Neutrophil (primary cell): ENCODE measurements at regions not wholly inside any gene's neighbourhood (a gene's known extent, or its start where the extent isn't known, plus 50 kb on each side); places are given as distances from the start of the nearest gene placed in this dataset.

Experiments
- H3K27ac ChIP-seq: fragments of 200-600 bp; sonication (generic); 2 replicates; pipeline ENCODE4 v1.5.1; 2016; ENCODE audit warnings: mild to moderate bottlenecking, moderate library complexity
- H3K27me3 ChIP-seq: fragments of 200-600 bp; sonication (generic); 2 replicates; pipeline ENCODE4 v1.6.0; 2016; ENCODE audit warnings: mild to moderate bottlenecking
- H3K36me3 ChIP-seq: fragments of 200-600 bp; sonication (generic); 2 replicates; pipeline ENCODE4 v1.5.1; 2017
- H3K4me1 ChIP-seq, 2 experiments: fragments of 200-600 bp in 1 of 2; sonication (generic) in 1 of 2; 1 replicate in 1 of 2; 2 replicates in 1 of 2; pipeline versions ENCODE4 v1.5.1 to v1.6.1; 2013 to 2016; ENCODE audit warnings: low read depth in 1 of 2, low read length in 1 of 2, mild to moderate bottlenecking in 1 of 2, moderate library complexity in 1 of 2; ENCODE audit not compliant: control insufficient read depth in 1 of 2, insufficient read depth in 1 of 2
- H3K4me3 ChIP-seq, 2 experiments: fragments of 200-600 bp in 1 of 2; sonication (generic) in 1 of 2; 1 replicate in 1 of 2; 2 replicates in 1 of 2; pipeline ENCODE4 v1.5.1; 2013 to 2016; ENCODE audit warnings: low read depth in 1 of 2, low read length in 1 of 2, mild to moderate bottlenecking in 1 of 2, moderate library complexity in 1 of 2
- H3K9me3 ChIP-seq: fragments of 200-600 bp; sonication (generic); 2 replicates; pipeline ENCODE4 v1.5.1; 2016
- TF ChIP-seq, protein P1 (sequence below): fragments of 200-600 bp; sonication (generic); IDR thresholded peaks from 2 replicates; pipeline ENCODE4 v1.5.1; 2016; ENCODE audit warnings: antibody characterized with exemption

DNA sequence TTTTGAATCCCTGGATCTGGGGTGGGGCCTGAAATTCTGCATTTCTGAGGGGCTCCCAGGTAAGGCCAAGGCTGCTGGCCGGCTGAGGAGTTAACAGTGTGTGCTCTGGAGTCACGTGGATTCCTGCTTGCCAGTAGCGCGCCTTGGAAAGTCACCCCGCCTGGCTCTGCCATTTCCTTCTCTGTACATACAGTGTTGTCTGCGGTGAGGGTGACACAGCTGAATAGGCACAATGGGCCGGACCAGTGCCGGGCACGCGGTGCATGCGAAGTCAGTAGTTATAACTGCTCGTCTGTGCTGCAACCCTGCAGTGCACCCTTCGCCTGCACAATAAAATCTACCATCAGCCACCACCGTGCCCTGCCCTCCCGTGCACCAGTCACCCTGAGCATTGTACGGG is 68.0 kb upstream of the EEPD1 start:
- Histone ChIP-seq H3K4me3 (no peak overlapping the region), H3K4me1 (no peaks in the 10 kb centered on the region)
- TF ChIP-seq, protein P1, sequence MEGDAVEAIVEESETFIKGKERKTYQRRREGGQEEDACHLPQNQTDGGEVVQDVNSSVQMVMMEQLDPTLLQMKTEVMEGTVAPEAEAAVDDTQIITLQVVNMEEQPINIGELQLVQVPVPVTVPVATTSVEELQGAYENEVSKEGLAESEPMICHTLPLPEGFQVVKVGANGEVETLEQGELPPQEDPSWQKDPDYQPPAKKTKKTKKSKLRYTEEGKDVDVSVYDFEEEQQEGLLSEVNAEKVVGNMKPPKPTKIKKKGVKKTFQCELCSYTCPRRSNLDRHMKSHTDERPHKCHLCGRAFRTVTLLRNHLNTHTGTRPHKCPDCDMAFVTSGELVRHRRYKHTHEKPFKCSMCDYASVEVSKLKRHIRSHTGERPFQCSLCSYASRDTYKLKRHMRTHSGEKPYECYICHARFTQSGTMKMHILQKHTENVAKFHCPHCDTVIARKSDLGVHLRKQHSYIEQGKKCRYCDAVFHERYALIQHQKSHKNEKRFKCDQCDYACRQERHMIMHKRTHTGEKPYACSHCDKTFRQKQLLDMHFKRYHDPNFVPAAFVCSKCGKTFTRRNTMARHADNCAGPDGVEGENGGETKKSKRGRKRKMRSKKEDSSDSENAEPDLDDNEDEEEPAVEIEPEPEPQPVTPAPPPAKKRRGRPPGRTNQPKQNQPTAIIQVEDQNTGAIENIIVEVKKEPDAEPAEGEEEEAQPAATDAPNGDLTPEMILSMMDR = no peak

DNA sequence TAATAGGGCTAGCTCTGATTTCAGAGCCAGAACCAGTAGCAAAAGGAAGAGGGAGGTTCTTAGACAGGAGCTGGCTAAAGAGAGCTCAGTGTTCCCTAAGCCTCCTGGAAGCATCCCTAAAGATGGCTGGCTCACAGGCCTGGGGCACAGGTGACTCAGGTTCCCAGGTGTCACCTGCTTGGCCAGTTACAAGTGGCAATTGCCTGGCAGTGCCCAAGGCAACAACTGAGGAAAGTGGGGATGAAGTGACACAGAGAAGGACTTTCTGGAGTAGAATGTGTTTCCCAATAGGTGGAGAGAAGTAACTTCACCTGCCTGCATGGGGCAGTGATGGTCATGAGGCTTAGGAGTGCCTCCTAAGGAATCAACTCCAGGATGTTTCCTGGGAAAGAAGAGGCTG is 66.5 kb upstream of the EEPD1 start:
- Histone ChIP-seq H3K27me3 (no peaks in the 10 kb centered on the region), H3K4me3 (no peak overlapping the region), H3K4me1 (no peaks in the 10 kb centered on the region), H3K9me3 (no peaks in the 10 kb centered on the region), H3K36me3 (no peaks in the 10 kb centered on the region), H3K27ac (no peak overlapping the region)
- TF ChIP-seq, protein P1 = no peak

More for the DNA sequence above, 68.0 kb upstream of the EEPD1 start:
- Histone ChIP-seq H3K27ac (no peak overlapping the region), H3K27me3 (no peaks in the 10 kb centered on the region), H3K9me3 (no peaks in the 10 kb centered on the region), H3K36me3 (no peaks in the 10 kb centered on the region)

- H3K4me1 ChIP-seq = no peaks in the 10 kb centered on the region
- no peak overlapping the region for H3K4me3 ChIP-seq
- H3K9me3 ChIP-seq = no peaks in the 10 kb centered on the region
- H3K27ac ChIP-seq = no peak overlapping the region
- TF ChIP-seq, protein P1 = no peak
- no peaks in the 10 kb centered on the region for H3K36me3 ChIP-seq
- no peaks in the 10 kb centered on the region for H3K27me3 ChIP-seq
These were observed 64.5 kb upstream of the EEPD1 start for GRCh38 chr7:36088553-36088952.

- Histone ChIP-seq H3K9me3 (no peaks in the 10 kb centered on the region), H3K36me3 (no peaks in the 10 kb centered on the region), H3K27me3 (no peaks in the 10 kb centered on the region), H3K4me3 (no peak overlapping the region), H3K27ac (no peak overlapping the region), H3K4me1 (no peaks in the 10 kb centered on the region)
- TF ChIP-seq, protein P1 = no peak
These were observed 64.1 kb upstream of the EEPD1 start for GRCh38 chr7:36088966-36089365.

DNA sequence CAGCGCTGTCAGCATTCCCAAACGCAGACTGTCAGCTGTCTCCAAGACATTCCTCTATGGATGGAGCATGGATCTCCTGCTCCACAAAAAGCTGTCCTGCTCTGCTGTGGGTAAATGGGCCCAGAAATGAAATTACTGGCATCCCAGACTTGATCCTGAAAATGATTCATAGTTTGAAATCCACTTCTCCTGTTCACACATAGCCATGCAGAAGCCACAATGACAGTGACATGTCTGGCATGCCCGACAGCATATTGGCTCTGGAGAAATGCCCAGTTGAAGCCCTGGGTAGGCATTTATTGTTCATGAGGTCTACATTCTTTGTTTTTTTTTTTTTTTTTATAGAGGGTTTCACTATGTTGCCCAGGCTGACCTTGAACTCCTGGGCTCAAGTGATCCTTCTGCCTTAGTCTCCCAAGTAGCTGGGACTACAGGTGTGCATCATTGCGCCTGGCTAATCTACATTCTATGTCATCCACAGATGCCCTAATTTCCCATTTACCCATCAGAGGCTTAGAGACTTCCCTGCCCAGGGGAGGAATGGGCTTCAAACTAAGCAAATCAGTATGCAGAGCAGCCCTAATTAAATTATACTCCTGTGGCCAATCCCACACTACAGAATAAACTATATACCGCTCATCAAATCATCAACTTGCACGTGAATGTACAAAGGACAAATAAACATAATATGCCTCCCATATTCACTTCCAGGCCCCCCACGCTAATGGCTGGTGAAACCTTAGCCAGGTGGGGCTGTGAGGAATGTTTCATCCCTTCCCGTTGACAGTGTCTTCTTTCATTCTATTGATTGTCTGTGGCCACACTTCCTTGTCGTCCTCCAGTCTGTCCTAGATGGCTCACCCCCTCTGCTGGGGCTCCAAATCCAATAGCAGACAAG is 61.8 kb upstream of the EEPD1 start:
- TF ChIP-seq, protein P1 = no peak
- H3K4me3 ChIP-seq = no peak overlapping the region
- H3K36me3 ChIP-seq = no peaks in the 10 kb centered on the region
- no peak overlapping the region for H3K27ac ChIP-seq
- no peaks in the 10 kb centered on the region for H3K4me1 ChIP-seq
- H3K27me3 ChIP-seq = no peaks in the 10 kb centered on the region
- no peaks in the 10 kb centered on the region for H3K9me3 ChIP-seq
